ENCODE measurements at regions not wholly inside any gene's neighbourhood (a gene's known extent, or its start where the extent isn't known, plus 50 kb on each side); places are given as distances from the start of the nearest gene placed in this dataset.

DNA sequence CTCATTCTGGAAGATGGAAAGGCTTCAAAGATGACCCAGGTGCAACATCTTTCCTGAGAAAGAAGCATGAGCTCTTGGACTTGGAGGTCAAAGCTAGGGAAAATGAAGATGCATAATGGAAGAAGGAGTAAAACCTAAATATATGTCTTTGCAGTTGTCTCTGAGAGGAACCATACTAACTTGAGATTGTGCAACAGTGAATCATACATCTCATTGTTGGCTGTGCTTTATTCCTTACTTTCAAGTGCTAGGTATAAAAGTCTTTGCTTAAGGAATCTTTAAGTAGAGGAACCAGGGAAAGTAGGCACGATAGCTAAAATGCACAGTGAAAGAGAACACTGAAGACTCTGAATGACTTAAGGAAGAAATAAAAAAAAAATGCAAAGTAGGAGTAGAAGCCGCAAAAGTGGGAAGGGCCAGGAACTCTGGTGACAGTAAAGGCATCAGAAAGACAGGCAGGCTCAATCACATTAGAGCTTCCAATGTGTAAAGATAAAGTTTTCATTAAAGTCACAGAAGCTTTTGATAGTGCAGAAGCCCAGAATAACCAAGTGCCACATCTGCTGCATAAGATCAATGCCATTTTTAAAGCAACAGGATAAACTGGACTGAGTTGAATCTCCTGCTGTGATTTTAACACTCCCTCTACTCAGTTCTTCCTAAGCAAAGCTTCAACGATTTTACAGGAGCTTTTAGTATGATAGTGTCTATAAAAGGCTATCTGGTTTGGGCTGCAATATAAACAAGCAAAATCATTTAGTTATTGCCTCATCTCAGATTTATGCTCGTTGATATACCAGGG is 432.3 kb upstream of the EDIL3 start:
- H3K36me3 Mint-ChIP-seq (ENCODE audit: insufficient read depth in 1 of 3, low read depth in 3 of 3): peaks cover 0 to 4% (median under 1%) of the 10 kb centered on the region in 3 experiments; a peak in 3 of 7 replicates
- no peak overlapping the region for H3K4me3 Mint-ChIP-seq
- no peak overlapping the region for H2AK5ac ChIP-seq (ENCODE audit: insufficient read length, low read length)
- no CpG with 5 or more reads among the region's 4 CpGs for WGBS (ENCODE audit: extremely low coverage, insufficient read length, low lambda C conversion rate)
- H3K18ac ChIP-seq (ENCODE audit: insufficient read length, low read depth, low read length): no peak overlapping the region
- no peak overlapping the region for H4K91ac ChIP-seq (ENCODE audit: insufficient read length, low read depth, low read length)
- H3K79me2 ChIP-seq (ENCODE audit: insufficient read depth, low read length): no peaks in the 10 kb centered on the region
- no peaks in the 10 kb centered on the region for H3K23me2 ChIP-seq (ENCODE audit: insufficient read length, low read depth, low read length, poor library complexity, severe bottlenecking)
- TF ChIP-seq, protein P1, sequence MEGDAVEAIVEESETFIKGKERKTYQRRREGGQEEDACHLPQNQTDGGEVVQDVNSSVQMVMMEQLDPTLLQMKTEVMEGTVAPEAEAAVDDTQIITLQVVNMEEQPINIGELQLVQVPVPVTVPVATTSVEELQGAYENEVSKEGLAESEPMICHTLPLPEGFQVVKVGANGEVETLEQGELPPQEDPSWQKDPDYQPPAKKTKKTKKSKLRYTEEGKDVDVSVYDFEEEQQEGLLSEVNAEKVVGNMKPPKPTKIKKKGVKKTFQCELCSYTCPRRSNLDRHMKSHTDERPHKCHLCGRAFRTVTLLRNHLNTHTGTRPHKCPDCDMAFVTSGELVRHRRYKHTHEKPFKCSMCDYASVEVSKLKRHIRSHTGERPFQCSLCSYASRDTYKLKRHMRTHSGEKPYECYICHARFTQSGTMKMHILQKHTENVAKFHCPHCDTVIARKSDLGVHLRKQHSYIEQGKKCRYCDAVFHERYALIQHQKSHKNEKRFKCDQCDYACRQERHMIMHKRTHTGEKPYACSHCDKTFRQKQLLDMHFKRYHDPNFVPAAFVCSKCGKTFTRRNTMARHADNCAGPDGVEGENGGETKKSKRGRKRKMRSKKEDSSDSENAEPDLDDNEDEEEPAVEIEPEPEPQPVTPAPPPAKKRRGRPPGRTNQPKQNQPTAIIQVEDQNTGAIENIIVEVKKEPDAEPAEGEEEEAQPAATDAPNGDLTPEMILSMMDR (conservative IDR thresholded peaks at IDR 0.05): no peak
- H3K4me1 ChIP-seq (ENCODE audit: insufficient read depth, low read length): no peaks in the 10 kb centered on the region
- H2BK20ac ChIP-seq (ENCODE audit: low read depth, low read length, poor library complexity, severe bottlenecking): no peak overlapping the region
- no peak overlapping the region for H3K27ac Mint-ChIP-seq
- H3K79me1 ChIP-seq (ENCODE audit: insufficient read depth, low read depth, low read length, poor library complexity, severe bottlenecking): no peaks in the 10 kb centered on the region
- H3K9me3 ChIP-seq (ENCODE audit: control insufficient read depth, low read depth, low read length): no peaks in the 10 kb centered on the region
- no peak overlapping the region for H3K9ac ChIP-seq (ENCODE audit: extremely low read depth, insufficient read length, low read length)
- no peak overlapping the region for H3K23ac ChIP-seq (ENCODE audit: insufficient read length, low read depth, low read length)
- no peak overlapping the region for H3K4me2 ChIP-seq (ENCODE audit: insufficient read depth, insufficient read length, low read length)
- H4K20me1 ChIP-seq (ENCODE audit: control insufficient read depth, insufficient read depth, insufficient read length): no peaks in the 10 kb centered on the region
- H2BK120ac ChIP-seq (ENCODE audit: low read depth, low read length, poor library complexity, severe bottlenecking): no peak overlapping the region
- no peak overlapping the region for H3K14ac ChIP-seq (ENCODE audit: insufficient read depth, low read length)
- no peaks in the 10 kb centered on the region for H3K27me3 Mint-ChIP-seq (ENCODE audit: low read depth)
- H3K4ac ChIP-seq (ENCODE audit: low read depth, low read length): no peak overlapping the region
- no peak overlapping the region for H2BK5ac ChIP-seq (ENCODE audit: insufficient read length, low read length)
- H2BK12ac ChIP-seq (ENCODE audit: insufficient read length, low read depth, low read length): no peak overlapping the region
- peaks cover 0 to 3% of the 10 kb centered on the region in 2 experiments; a peak in 2 of 5 replicates for H3K9me3 Mint-ChIP-seq
- no peak overlapping the region for H4K8ac ChIP-seq (replicated peaks; ENCODE audit: insufficient read length, low read depth, low read length)
- no peaks in the 10 kb centered on the region for H3K27me3 ChIP-seq (ENCODE audit: insufficient read depth, low read length)
- H3K27ac ChIP-seq (ENCODE audit: insufficient read length, low read depth, low read length): no peak overlapping the region
- H3K56ac ChIP-seq (ENCODE audit: insufficient read length, low read depth, low read length): no peak overlapping the region
- H2AFZ ChIP-seq (ENCODE audit: low read length): no peak overlapping the region
- H3T11ph ChIP-seq (ENCODE audit: low read length): no peak overlapping the region
- H3K4me1 Mint-ChIP-seq: peaks cover 0 to 3% of the 10 kb centered on the region in 2 experiments; a peak in 2 of 4 replicates
- no peak overlapping the region for H4K5ac ChIP-seq (ENCODE audit: insufficient read length, low read depth, low read length)
- no peak overlapping the region for H2BK15ac ChIP-seq (ENCODE audit: low read depth, low read length)
- no peak for DNase-seq
